Adrenal gland (tissue), 5 donors: ENCODE measurements at regions not wholly inside any gene's neighbourhood (a gene's known extent, or its start where the extent isn't known, plus 50 kb on each side); places are given as distances from the start of the nearest gene placed in this dataset.
"Not testable (repeated sequence)": the region's sequence is repeated elsewhere in the genome, so short reads cannot be mapped to it uniquely, and the experiment has no call there.

Experiments
- POLR2A ChIP-seq, 2 donors: fragments of 450-650 bp; IDR thresholded peaks; one replicate each; pipeline ENCODE4 v1.6.1; 2017; ENCODE audit warnings: antibody characterized with exemption in 2 of 2, mild to moderate bottlenecking in 2 of 2, moderate library complexity in 1 of 2
- TF ChIP-seq, protein P1 (sequence below), 6 experiments: fragments of 450-650 bp in 4 of 6; fragments of 200-600 bp in 2 of 6; sonication (generic) in 1 of 6; IDR thresholded peaks; 1 replicate in 5 of 6; 2 replicates in 1 of 6; pipeline versions ENCODE4 v1.5.1 to v1.8.0; 2016 to 2021; ENCODE audit warnings: antibody characterized with exemption in 6 of 6, mild to moderate bottlenecking in 2 of 6, moderate library complexity in 1 of 6
- donor health status: DM: no; HTN: no; CAD: no.

DNA sequence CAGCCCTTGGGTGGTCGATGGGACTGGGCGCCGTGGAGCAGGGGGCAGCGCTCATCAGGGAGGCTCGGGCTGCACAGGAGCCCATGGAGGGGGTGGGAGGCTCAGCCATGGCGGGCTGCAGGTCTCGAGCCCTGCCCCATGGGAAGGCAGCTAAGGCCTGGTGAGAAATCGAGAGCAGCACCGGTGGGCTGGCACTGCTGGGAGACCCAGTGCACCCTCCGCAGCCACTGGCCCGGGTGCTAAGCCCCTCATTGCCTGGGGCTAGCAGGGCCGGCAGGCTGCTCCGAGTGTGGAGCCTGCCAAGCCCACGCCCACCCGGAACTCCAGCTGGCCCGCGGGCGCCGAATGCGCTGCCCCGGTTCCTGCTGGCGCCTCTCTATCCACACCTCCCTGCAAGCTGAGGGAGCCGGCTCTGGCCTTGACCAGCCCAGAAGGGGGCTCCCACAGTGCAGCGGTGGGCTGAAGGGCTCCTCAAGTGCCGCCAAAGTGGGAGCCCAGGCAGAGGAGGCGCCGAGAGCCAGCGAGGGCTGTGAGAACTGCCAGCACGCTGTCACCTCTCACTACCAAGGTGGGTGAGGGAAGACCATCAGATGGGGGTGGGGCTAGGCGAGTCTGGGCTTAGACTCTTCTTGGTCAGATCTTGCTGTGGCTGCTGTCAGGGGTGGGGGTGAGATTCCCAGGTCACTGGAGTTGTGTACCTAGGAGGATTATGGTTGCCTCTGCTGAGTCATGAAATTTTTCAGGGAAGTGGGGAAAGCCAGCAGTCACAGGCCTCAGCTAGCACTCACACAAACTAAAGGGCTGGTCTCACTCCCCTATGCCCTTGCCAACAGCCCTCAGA lies 87.0 kb upstream of the NDST4 start:
- TF ChIP-seq, protein P1, sequence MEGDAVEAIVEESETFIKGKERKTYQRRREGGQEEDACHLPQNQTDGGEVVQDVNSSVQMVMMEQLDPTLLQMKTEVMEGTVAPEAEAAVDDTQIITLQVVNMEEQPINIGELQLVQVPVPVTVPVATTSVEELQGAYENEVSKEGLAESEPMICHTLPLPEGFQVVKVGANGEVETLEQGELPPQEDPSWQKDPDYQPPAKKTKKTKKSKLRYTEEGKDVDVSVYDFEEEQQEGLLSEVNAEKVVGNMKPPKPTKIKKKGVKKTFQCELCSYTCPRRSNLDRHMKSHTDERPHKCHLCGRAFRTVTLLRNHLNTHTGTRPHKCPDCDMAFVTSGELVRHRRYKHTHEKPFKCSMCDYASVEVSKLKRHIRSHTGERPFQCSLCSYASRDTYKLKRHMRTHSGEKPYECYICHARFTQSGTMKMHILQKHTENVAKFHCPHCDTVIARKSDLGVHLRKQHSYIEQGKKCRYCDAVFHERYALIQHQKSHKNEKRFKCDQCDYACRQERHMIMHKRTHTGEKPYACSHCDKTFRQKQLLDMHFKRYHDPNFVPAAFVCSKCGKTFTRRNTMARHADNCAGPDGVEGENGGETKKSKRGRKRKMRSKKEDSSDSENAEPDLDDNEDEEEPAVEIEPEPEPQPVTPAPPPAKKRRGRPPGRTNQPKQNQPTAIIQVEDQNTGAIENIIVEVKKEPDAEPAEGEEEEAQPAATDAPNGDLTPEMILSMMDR (IDR thresholded peaks at IDR 0.05), result not testable (repeated sequence)
- not testable (repeated sequence) for TF ChIP-seq POLR2A (IDR thresholded peaks at IDR 0.05)
